Activated T-helper 1 cell treated with anti-CD3 and anti-CD28 coated beads, Interleukin-12 subunit alpha, Interleukin-12 subunit beta, Interleukin-2, Interleukin-4 antibody, amounts not matched to agents 30 ng/mL and 10 ng/mL and 1 ng/mL, durations not matched to agents 14 hours and 24 hours and 36 hours (primary cell): ENCODE measurements at regions not wholly inside any gene's neighbourhood (a gene's known extent, or its start where the extent isn't known, plus 50 kb on each side); places are given as distances from the start of the nearest gene placed in this dataset.
"Not testable (repeated sequence)": the region's sequence is repeated elsewhere in the genome, so short reads cannot be mapped to it uniquely, and the experiment has no call there.

Experiments
- DNase-seq: peaks from one replicate; pipeline ENCODE4 v3.0.0; 2021; ENCODE audit warnings: low spot score
- H3K27ac Mint-ChIP-seq: one replicate; pipeline ENCODE4 v1.8.0; 2021; ENCODE audit warnings: mild to moderate bottlenecking, mixed read lengths
- H3K27me3 Mint-ChIP-seq: one replicate; pipeline ENCODE4 v1.8.0; 2022; ENCODE audit warnings: mild to moderate bottlenecking, moderate library complexity, mixed read lengths; ENCODE audit not compliant: insufficient read depth
- H3K36me3 Mint-ChIP-seq: one replicate; pipeline ENCODE4 v1.8.0; 2021; ENCODE audit warnings: low read depth, mixed read lengths
- H3K4me1 Mint-ChIP-seq: one replicate; pipeline ENCODE4 v1.8.0; 2021; ENCODE audit warnings: low read depth, mixed read lengths
- H3K4me3 Mint-ChIP-seq: one replicate; pipeline ENCODE4 v1.8.0; 2021; ENCODE audit warnings: mild to moderate bottlenecking, moderate library complexity, mixed read lengths
- H3K9me3 Mint-ChIP-seq: one replicate; pipeline ENCODE4 v1.8.0; 2021; ENCODE audit warnings: mixed read lengths
- intact Hi-C: fragments of 100-400 bp; cut with micrococcal nuclease; formaldehyde crosslinking; loops from one replicate; pipeline ENCODE4 v1.15.1; 2024

GRCh38 chr12:58336581-58337242, 395.3 kb downstream of the ATP23 start:
- H3K27ac Mint-ChIP-seq, H3K9me3 Mint-ChIP-seq, H3K4me3 Mint-ChIP-seq, H3K27me3 Mint-ChIP-seq, H3K4me1 Mint-ChIP-seq, H3K36me3 Mint-ChIP-seq, intact Hi-C loops, DNase-seq: not testable (repeated sequence)

- DNase-seq, H3K27ac Mint-ChIP-seq, intact Hi-C loops, H3K36me3 Mint-ChIP-seq, H3K4me1 Mint-ChIP-seq, H3K27me3 Mint-ChIP-seq, H3K4me3 Mint-ChIP-seq, H3K9me3 Mint-ChIP-seq: not testable (repeated sequence)
These were observed 396.2 kb downstream of the ATP23 start for GRCh38 chr12:58337539-58337938.

GRCh38 chr12:58341791-58342190, 400.4 kb downstream of the ATP23 start:
- Mint-ChIP-seq H3K27me3 (peaks cover 6% of the 10 kb centered on the region), H3K9me3 (no peaks in the 10 kb centered on the region), H3K27ac (no peak overlapping the region), H3K4me3 (no peak overlapping the region), H3K4me1 (no peaks in the 10 kb centered on the region), H3K36me3 (no peaks in the 10 kb centered on the region)
- intact Hi-C loops, result loop anchor here (10.0 kb wide), 1 partner anchor 1033 kb away; no protein-coding TSS in a partner anchor
- DNase-seq, result no peak

- Mint-ChIP-seq H3K9me3 (no peaks in the 10 kb centered on the region), H3K36me3 (no peaks in the 10 kb centered on the region), H3K27ac (no peak overlapping the region), H3K4me1 (no peaks in the 10 kb centered on the region), H3K4me3 (no peak overlapping the region), H3K27me3 (peaks cover 8% of the 10 kb centered on the region)
- DNase-seq, result no peak
- intact Hi-C loops, result loop anchor here (10.0 kb wide), 1 partner anchor 1032 kb away; no protein-coding TSS in a partner anchor
These were observed 401.4 kb downstream of the ATP23 start for GRCh38 chr12:58342736-58343135.

GRCh38 chr12:58346032-58346632, 404.8 kb downstream of the ATP23 start:
- intact Hi-C loops, result loop anchor here (1.0 to 10.0 kb wide), 5 partner anchors 97 to 1029 kb away; no protein-coding TSS in a partner anchor
- no peak overlapping the region for H3K4me3 Mint-ChIP-seq
- no peaks in the 10 kb centered on the region for H3K36me3 Mint-ChIP-seq

GRCh38 chr12:58347188-58347587, 405.8 kb downstream of the ATP23 start:
- Mint-ChIP-seq H3K4me1 (no peaks in the 10 kb centered on the region), H3K9me3 (no peaks in the 10 kb centered on the region)

More at GRCh38 chr12:58346032-58346632, 404.8 kb downstream of the ATP23 start:
- Mint-ChIP-seq H3K27ac (no peak overlapping the region), H3K27me3 (peaks cover 5% of the 10 kb centered on the region), H3K4me1 (no peaks in the 10 kb centered on the region), H3K9me3 (no peaks in the 10 kb centered on the region)
- DNase-seq, result no peak

DNA sequence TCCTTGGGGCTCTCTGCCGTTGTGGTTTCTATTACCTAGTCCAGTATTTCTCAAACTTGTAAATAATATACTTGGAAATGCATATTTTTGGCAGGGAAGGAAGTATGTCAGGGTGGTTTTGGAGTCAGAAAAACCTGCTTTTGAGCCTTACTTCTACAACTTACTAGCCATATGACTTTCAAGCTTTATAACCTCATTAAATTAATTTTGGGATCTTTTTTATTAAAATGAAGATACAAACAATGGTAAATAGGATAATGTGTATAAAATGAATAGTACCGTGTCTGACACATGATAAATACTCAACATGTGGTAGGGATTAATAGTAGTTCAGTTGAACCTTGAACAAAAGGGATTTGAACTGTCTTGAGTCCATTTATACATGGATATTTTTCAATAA, 406.3 kb downstream of the ATP23 start:
- Mint-ChIP-seq H3K4me1 (no peaks in the 10 kb centered on the region), H3K9me3 (no peaks in the 10 kb centered on the region), H3K4me3 (no peak overlapping the region), H3K27me3 (peaks cover 5% of the 10 kb centered on the region), H3K36me3 (no peaks in the 10 kb centered on the region), H3K27ac (no peak overlapping the region)
- intact Hi-C loops, result loop anchor here (5.0 to 10.0 kb wide), 2 partner anchors 820 to 1027 kb away; no protein-coding TSS in a partner anchor
- DNase-seq, result no peak

More at GRCh38 chr12:58347188-58347587, 405.8 kb downstream of the ATP23 start:
- no peak for DNase-seq
- Mint-ChIP-seq H3K27me3 (peaks cover 5% of the 10 kb centered on the region), H3K27ac (no peak overlapping the region), H3K36me3 (no peaks in the 10 kb centered on the region), H3K4me3 (no peak overlapping the region)
- intact Hi-C loops, result loop anchor here (5.0 to 10.0 kb wide), 2 partner anchors 820 to 1028 kb away; no protein-coding TSS in a partner anchor

- DNase-seq, result no peak
- Mint-ChIP-seq H3K4me3 (no peak overlapping the region), H3K9me3 (no peaks in the 10 kb centered on the region), H3K4me1 (no peaks in the 10 kb centered on the region), H3K27me3 (peaks cover 5% of the 10 kb centered on the region), H3K36me3 (no peaks in the 10 kb centered on the region), H3K27ac (no peak overlapping the region)
- intact Hi-C loops, result loop anchor here (5.0 to 10.0 kb wide), 2 partner anchors 818 to 1026 kb away; no protein-coding TSS in a partner anchor
These were observed 407.8 kb downstream of the ATP23 start for GRCh38 chr12:58349161-58349560.

DNA sequence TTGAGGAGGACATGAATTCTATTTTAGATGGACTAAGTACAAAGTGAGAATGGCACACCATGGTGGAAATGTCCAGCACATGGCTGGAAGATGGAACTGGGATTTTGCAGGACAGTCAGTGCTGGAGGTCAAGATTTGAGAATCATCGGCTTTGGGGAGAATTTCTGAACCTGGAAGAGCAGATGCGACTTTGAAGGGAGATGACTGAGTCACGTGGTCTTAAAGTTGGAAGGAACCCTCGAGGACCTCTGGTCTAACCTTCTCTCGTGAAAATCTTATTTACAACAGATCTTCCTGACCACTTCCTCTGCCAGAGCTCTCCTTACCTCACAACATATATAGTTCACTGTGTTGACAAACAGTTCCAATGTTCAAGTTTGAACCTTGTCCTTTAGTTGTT, 415.4 kb downstream of the ATP23 start:
- H3K27me3 Mint-ChIP-seq, result no peaks in the 10 kb centered on the region
- DNase-seq, result no peak

DNA sequence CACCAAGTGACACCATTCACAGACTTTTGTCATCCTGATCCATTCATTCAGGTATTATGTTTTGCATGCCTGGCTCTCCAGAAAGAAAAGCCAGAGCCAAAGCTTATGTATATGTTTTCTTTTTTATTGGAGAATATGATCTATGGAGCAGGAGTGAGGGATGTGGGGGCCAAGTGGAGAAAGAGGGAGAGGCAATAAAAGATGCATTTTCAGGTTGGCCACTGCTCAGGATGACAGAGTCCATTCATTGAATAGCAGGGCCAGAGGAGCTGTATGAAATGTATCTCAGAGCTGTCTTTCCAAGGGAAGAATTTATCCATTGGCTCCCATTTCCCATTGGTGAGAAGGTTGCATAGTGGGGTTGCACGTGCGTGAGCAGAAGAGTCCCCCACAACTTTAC, 416.1 kb downstream of the ATP23 start:
- no peaks in the 10 kb centered on the region for H3K9me3 Mint-ChIP-seq
- DNase-seq, result no peak
- H3K36me3 Mint-ChIP-seq, result no peaks in the 10 kb centered on the region
- H3K4me3 Mint-ChIP-seq, result no peak overlapping the region
- no peaks in the 10 kb centered on the region for H3K4me1 Mint-ChIP-seq
- intact Hi-C loops, result no loop called here
- H3K27ac Mint-ChIP-seq, result no peak overlapping the region
- H3K27me3 Mint-ChIP-seq, result no peaks in the 10 kb centered on the region

More for the DNA sequence above, 415.4 kb downstream of the ATP23 start:
- Mint-ChIP-seq H3K4me1 (no peaks in the 10 kb centered on the region), H3K36me3 (no peaks in the 10 kb centered on the region), H3K9me3 (no peaks in the 10 kb centered on the region), H3K27ac (no peak overlapping the region), H3K4me3 (no peak overlapping the region)
- intact Hi-C loops, result no loop called here

- Mint-ChIP-seq H3K4me1 (no peaks in the 10 kb centered on the region), H3K9me3 (no peaks in the 10 kb centered on the region), H3K4me3 (no peak overlapping the region)
These were observed 417.0 kb downstream of the ATP23 start for GRCh38 chr12:58358369-58358768.

GRCh38 chr12:58359084-58359483, 417.7 kb downstream of the ATP23 start:
- DNase-seq, result no peak
- Mint-ChIP-seq H3K36me3 (no peaks in the 10 kb centered on the region), H3K4me3 (no peak overlapping the region), H3K9me3 (no peaks in the 10 kb centered on the region), H3K27ac (no peak overlapping the region), H3K4me1 (no peaks in the 10 kb centered on the region), H3K27me3 (peaks cover 6% of the 10 kb centered on the region)
- intact Hi-C loops, result no loop called here

More at GRCh38 chr12:58358369-58358768, 417.0 kb downstream of the ATP23 start:
- H3K27ac Mint-ChIP-seq, result no peak overlapping the region
- H3K27me3 Mint-ChIP-seq, result peaks cover 3% of the 10 kb centered on the region
- no peak for DNase-seq
- no peaks in the 10 kb centered on the region for H3K36me3 Mint-ChIP-seq
- intact Hi-C loops, result no loop called here

DNA sequence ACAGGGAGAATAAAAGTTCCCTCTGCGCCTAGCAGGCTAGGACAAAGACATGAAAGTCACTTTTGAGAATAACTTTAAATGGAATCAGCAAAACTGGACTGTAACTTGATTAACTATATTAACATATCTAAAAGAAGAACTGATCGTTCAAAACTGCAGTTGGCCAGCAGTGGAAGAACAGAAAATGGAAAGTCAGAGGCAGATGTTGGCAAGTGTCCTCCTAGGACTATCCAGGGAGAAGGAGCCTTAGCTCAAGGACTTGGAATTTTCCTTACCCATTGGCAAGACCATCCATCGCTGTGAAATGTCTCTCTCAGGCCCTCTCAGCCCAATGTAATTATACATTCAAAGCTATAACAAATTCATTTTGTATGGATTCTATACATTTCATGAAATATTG, 419.7 kb downstream of the ATP23 start:
- intact Hi-C loops, result no loop called here
- no peak overlapping the region for H3K4me3 Mint-ChIP-seq
- no peaks in the 10 kb centered on the region for H3K36me3 Mint-ChIP-seq
- no peaks in the 10 kb centered on the region for H3K4me1 Mint-ChIP-seq
- no peak overlapping the region for H3K27ac Mint-ChIP-seq
- H3K9me3 Mint-ChIP-seq, result no peaks in the 10 kb centered on the region
- DNase-seq, result no peak
- H3K27me3 Mint-ChIP-seq, result peaks cover 8% of the 10 kb centered on the region
